Activated T-cell treated with anti-CD3 and anti-CD28 coated beads for 4 hours (primary cell): ENCODE measurements at regions not wholly inside any gene's neighbourhood (a gene's known extent, or its start where the extent isn't known, plus 50 kb on each side); places are given as distances from the start of the nearest gene placed in this dataset.

Source experiments
- DNase-seq: peaks from one replicate; pipeline ENCODE4 v3.0.0-alpha.2; 2020

DNA sequence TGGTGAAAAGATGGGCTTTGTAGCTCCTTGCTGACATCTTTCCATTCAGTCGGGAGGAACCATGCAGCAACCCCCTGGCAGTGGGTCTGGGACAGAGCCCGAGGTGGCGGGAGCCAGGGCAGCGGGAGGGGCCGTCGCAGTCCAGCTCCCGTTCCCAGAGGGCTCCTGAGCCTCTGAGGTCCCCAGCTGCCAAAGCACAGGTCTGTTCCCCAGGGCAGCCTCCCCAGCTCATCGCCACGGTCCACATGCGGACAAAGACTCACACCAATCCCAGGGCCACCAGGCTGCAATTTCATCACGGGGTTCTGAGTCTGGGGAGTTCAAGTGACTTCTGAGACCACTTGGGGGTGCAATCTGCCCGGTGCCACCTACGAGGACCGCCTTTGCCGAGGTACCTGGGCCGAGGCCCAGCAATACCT lies 196.0 kb downstream of the RBFOX3 start:
- no peak for DNase-seq

- no peak for DNase-seq
Observed at GRCh38 chr17:79414063-79414792, 196.6 kb downstream of the RBFOX3 start.

DNA sequence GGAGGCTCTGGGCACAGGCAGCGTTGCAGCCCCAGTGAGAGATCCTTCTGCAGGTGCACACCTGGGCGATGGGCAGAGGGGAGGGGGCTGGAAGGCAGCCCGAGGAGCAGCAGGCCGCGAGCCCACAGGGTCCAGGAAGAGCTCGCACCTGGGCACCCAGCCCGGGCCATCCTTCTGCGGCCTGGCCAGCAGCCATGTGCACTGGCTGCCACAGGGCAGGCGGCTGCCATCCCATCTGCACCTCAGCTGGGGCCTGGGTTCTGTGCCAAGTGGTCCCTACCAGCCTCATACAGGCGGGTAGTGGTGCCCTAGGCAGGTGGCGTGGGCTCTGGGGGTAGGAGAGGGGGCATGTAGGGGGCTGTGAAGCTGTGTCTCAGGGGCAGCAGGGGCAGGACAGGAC lies 197.2 kb downstream of the RBFOX3 start:
- no peak for DNase-seq

DNA sequence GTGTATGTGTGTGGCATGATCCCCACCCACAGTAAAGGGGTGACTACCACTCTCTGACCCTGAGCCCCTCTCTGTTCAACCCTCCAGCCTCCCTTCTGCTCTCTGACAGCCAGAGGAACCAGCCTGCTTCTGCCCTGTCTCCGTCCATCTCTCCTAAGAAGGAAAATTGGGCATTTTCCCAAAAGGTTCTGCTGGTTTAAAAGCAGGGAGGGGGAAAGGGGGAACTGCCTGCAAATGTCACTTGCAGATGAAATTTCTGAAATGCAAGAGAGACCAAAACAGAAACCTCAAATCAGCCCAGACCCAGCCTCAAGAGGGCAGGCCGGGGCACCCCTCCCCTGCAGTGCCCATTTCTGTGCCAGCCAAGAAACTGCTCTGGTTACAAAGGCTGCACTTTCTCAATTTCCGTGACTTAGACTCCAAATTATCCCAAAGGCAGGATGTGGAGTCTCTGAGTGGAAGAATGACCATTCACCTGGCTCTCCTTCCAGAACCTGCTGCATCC lies 197.9 kb downstream of the RBFOX3 start:
- no peak for DNase-seq

DNA sequence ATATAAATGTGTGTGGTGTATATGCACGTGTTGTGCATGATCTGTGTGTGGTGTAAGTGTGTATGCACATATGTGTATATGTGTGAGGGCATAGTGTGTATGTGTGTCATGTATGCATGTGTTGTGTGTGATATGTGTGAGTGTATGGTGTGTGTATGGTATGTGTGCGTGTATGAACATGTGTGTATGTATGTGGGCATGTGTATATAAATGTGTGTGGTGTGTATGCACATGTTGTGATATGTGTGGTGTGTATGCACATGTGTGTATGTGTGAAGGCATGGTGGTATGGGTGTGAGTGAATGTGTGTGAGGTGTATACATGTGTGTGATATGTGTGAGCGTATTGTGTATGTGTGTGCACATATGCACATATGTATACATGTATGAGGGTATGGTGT lies 198.7 kb downstream of the RBFOX3 start:
- DNase-seq, result no peak

- no peak for DNase-seq
Observed at GRCh38 chr17:79411419-79411818, 199.4 kb downstream of the RBFOX3 start.

GRCh38 chr17:79410681-79411080 lies 200.2 kb downstream of the RBFOX3 start:
- DNase-seq, result no peak

GRCh38 chr17:79408251-79408650 lies 202.6 kb downstream of the RBFOX3 start:
- DNase-seq, result no peak

DNA sequence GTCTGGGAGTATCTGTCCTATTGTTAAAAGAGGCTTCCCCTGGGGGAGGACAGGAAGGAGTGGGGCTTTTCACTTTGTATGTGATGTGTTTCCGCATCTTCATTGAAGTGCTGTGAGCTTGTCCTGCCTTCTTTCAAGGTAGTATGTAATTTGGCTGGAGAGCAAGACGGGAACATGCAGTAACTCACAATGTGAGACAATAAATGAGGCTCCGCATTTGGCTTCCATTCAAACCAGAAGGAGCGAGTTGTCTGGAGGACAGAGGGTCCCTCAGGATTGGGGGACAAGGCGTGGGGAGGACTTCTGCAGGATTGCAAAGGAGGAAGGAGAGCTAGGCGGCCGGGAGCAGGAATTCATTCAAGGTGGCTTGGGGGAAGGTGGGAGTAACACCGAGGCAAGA lies 203.5 kb downstream of the RBFOX3 start:
- no peak for DNase-seq

- DNase-seq, result no peak
Observed at GRCh38 chr17:79406316-79406715, 204.5 kb downstream of the RBFOX3 start.

DNA sequence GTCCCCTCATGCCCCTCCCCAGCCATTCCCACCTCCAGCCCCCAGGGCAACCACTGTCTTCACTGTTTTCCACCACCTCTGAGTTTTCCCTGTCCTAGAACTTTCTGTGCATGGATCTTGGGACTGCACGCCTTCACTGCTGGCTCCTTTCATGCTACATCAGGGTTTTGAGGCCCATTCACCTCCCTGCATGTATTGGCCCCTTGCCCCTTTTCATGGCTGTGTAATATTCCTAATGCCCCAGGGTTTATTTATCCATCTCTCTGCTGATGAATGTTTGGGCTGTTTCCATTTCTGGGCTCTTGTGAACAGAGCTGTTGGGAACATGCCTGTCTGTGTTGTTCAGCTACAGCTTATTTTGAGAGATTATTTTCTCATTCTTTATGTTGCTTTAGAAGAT lies 205.0 kb downstream of the RBFOX3 start:
- no peak for DNase-seq

GRCh38 chr17:79404136-79404911 lies 206.5 kb downstream of the RBFOX3 start:
- no peak for DNase-seq

DNA sequence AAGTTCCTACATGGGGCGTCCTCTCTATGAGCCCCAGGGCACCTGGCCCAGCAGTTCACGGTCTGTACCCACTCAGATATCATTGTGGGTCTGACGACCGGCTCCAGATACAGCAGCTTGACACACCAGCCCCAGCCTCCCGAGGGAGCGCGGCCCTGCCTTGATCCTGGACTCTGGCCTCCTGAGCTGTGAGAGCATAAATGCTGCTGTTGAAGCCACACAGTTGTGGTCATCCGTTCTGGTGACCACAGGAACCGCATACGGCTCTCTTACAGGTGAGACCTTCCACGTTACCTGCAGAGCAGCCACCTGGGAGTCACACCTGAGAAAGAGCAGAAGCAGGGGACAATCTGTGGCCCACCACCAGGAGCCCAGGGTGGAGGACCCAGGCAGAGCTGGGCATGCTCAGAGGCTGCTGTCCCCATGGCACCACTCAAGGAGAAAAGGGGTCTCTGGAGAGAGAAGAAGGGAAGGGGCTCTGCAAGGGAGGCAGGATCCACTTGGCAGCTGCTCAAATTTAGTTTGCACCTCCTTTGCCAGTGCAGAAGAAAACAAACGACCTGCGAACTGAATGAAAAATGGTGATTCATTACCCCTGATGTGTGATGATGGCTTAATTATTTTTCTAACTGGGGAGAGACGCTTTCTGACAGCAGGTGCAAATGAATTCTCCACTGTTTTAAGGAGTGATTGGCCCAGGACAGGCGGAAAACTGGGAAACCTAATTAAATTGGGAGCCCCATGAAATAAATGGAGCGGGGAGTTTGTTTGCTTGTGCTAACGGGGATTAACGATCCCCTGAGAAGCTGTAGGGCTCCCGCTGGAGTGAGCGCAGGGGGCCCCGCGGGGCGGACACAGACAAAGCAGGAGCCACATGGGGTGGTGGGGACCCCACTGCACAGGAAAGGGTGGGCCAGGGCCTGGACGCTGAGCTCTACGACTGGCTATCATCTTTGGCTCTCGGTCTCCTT lies 208.9 kb downstream of the RBFOX3 start:
- DNase-seq, result no peak

- DNase-seq, result peak; percentile 66
Observed at GRCh38 chr17:79400989-79401703, 209.7 kb downstream of the RBFOX3 start.

DNA sequence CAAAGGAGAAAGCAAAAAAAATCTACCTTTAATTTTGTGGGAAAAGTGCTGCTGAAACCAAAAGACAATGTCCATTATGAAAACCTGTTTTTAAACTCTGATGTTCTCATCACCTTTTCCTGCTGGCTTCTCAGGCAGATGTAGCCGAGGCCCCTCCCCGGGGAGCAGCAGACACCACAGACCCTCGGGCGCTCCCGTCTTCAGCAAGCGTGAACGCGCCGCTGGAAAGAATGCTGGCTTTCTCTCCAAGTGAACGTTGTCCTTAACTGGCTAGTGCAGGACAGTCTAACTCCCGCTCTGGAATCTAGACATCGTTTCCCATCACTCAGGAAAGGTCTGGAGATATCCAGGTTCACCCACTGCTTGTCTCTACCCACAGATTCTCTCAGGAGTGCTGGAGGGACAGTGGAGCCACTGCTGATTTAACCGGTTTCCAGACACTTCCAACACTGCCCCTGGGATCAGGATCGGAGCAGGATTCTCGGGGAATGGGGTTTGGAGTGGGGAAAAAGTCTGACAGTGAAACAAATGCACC lies 211.2 kb downstream of the RBFOX3 start:
- DNase-seq, result no peak

DNA sequence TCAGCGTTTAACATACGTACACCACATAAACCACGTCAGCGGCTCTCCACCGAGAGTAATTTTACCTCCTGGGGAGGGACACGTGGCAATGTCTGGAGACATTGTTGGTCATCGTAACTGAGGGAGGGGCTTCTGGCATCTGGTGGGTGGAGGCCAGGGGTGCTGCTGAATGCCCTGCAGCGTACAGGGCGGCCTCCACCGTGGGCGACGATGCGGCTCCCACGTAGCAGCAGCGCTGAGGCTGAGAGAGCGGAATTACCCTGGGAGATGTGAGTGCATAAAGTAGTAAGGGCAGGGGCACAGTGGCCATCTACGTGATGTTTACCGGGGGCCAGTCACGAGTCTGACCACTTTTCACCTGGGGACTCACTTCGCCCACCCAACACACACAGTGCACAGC lies 212.4 kb downstream of the RBFOX3 start:
- DNase-seq, result no peak

DNA sequence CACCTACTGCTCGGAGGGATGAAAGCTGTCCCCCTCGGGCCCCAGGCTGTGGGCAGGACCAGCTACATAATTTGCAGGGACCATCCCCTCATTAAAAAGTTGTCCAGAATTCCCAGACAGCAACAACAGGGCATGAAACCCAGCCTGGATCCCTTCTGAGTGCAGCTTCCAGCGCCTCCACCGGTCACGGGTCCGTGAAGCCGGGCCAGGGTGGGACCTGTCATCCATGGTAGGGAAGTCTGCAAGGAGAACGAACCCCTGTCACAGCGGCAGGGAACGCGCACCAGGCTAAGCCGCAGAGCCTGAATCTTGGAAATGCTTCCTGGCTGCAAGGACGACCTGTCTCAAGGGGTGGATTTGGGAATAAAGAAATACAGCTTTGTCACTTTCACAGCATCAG lies 214.2 kb downstream of the RBFOX3 start:
- no peak for DNase-seq

GRCh38 chr17:79395545-79395944 lies 215.3 kb downstream of the RBFOX3 start:
- no peak for DNase-seq

- DNase-seq, result no peak
Observed at GRCh38 chr17:79395066-79395465, 215.8 kb downstream of the RBFOX3 start.

DNA sequence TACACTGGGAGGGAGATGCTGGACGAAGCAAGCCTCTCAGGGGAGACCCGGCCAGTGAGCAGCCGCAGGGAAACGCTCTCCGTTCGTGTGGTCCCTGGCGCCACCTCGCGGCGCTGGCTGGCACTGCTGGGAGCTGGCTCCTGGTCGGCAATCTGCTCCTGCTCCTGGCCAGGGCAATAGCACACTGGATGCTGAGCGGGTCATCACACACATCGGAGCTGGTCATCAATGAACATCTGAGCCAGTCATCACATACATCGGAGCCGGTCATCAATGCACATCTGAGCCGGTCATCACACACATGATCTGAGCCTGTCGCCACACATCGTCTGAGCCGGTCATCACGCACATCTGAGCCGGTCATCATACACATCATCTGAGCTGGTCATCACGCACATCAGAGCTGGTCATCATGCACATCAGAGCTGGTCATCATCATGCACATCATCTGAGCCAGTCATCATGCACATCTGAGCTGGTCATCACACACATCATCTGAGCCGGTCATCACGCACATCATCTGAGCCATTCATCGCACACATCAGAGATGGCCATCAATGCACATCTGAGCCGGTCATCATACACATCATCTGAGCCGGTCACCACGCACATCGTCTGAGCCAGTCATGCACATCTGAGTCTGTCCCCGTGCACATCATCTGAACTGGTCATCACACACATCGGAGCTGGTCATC lies 217.3 kb downstream of the RBFOX3 start:
- peak; percentile 52 for DNase-seq

DNA sequence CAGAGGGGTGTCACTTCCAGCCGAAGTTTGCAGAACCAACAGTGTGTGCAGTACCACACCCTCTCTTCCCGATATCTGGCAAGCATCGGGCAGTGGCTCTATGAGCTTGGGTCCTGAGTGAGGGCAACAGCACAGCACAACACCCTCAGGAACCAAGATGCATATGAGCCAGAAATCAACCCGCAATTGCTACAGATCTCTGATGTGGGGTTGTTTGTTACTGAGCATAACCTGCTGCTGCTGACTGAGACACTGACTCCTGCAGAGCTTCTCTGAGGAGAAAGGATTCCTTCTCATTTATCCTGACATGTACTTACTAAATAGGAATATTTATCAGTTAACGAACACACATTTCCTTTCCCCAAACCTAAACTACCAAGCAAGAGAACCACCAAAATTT lies 218.3 kb downstream of the RBFOX3 start:
- DNase-seq, result no peak
